LNCaP clone FGC (cell line): ENCODE measurements at regions not wholly inside any gene's neighbourhood (a gene's known extent, or its start where the extent isn't known, plus 50 kb on each side); places are given as distances from the start of the nearest gene placed in this dataset.
"Not testable (repeated sequence)": the region's sequence is repeated elsewhere in the genome, so short reads cannot be mapped to it uniquely, and the experiment has no call there.

Experiments
- DNase-seq: peaks from one replicate; pipeline ENCODE4 v3.0.0-alpha.2; 2011; ENCODE audit warnings: low read depth
- H3K4me3 ChIP-seq: 2 replicates; pipeline ENCODE4 v1.5.1; 2011; ENCODE audit warnings: mild to moderate bottlenecking, low read depth, low read length, control low read depth
- CTCF ChIP-seq: IDR thresholded peaks from 2 replicates; pipeline ENCODE4 v1.5.1; 2012; ENCODE audit warnings: mild to moderate bottlenecking; ENCODE audit not compliant: control insufficient read depth, insufficient read depth; ENCODE audit errors: extremely low read depth

GRCh38 chr12:4152145-4152795 lies 121.3 kb upstream of the CCND2 start:
- no peak for TF ChIP-seq CTCF
- no peak overlapping the region for H3K4me3 ChIP-seq
- DNase-seq, result no peak

- no peak for DNase-seq
- no peak overlapping the region for H3K4me3 ChIP-seq
- no peak for TF ChIP-seq CTCF
Observed at GRCh38 chr12:4151362-4152121, 122.0 kb upstream of the CCND2 start.

GRCh38 chr12:4150355-4150754 lies 123.2 kb upstream of the CCND2 start:
- not testable (repeated sequence) for H3K4me3 ChIP-seq, DNase-seq

- no peak for DNase-seq
- H3K4me3 ChIP-seq, result no peak overlapping the region
- no peak for TF ChIP-seq CTCF
Observed at GRCh38 chr12:4148418-4149056, 125.0 kb upstream of the CCND2 start.

GRCh38 chr12:4147031-4147481 lies 126.5 kb upstream of the CCND2 start:
- no peak for DNase-seq
- no peak overlapping the region for H3K4me3 ChIP-seq
- TF ChIP-seq CTCF, result no peak

- DNase-seq, result no peak
- no peak for TF ChIP-seq CTCF
- no peak overlapping the region for H3K4me3 ChIP-seq
Observed at GRCh38 chr12:4145990-4146859, 127.3 kb upstream of the CCND2 start.

- TF ChIP-seq CTCF, result no peak
- H3K4me3 ChIP-seq, result no peak overlapping the region
- no peak for DNase-seq
Observed at GRCh38 chr12:4144676-4145075, 128.9 kb upstream of the CCND2 start.
